ENCODE measurements at regions not wholly inside any gene's neighbourhood (a gene's known extent, or its start where the extent isn't known, plus 50 kb on each side); places are given as distances from the start of the nearest gene placed in this dataset.

GRCh38 chr10:130772056-130772455 lies 539.5 kb downstream of the TCERG1L start:
- TF ChIP-seq CTCF (conservative IDR thresholded peaks at IDR 0.05) (no peak), ZFX (IDR thresholded peaks at IDR 0.05) (no peak)
